Cardiac muscle cell (in vitro differentiated cells and primary cell): ENCODE measurements at regions not wholly inside any gene's neighbourhood (a gene's known extent, or its start where the extent isn't known, plus 50 kb on each side); places are given as distances from the start of the nearest gene placed in this dataset.

Source experiments
- DNase-seq, 2 donors: peaks; one replicate each; pipeline versions ENCODE4 v3.0.0 to v3.0.0-alpha.2; 2010 to 2017; ENCODE audit warnings: low read depth in 1 of 2, low spot score in 1 of 2
- H3K27ac ChIP-seq: fragments of 200-600 bp; sonication (generic); 2 replicates; pipeline ENCODE4 v1.5.1; 2016
- H3K27me3 ChIP-seq: fragments of 200-600 bp; sonication (generic); 2 replicates; pipeline ENCODE4 v1.6.0; 2016; ENCODE audit warnings: control low read depth
- H3K36me3 ChIP-seq: fragments of 200-600 bp; sonication (generic); 2 replicates; pipeline ENCODE4 v1.5.1; 2016; ENCODE audit warnings: control low read depth
- H3K4me1 ChIP-seq: fragments of 200-600 bp; sonication (generic); 2 replicates; pipeline ENCODE4 v1.8.1; 2017; ENCODE audit warnings: low read depth, mild to moderate bottlenecking, mixed run types
- H3K4me3 ChIP-seq: fragments of 200-600 bp; sonication (generic); 2 replicates; pipeline ENCODE4 v1.5.1; 2016; ENCODE audit warnings: mild to moderate bottlenecking
- H3K9me3 ChIP-seq: fragments of 200-600 bp; sonication (generic); 2 replicates; pipeline ENCODE4 v1.5.1; 2017; ENCODE audit warnings: low read depth, mild to moderate bottlenecking, control low read depth
- CTCF ChIP-seq: IDR thresholded peaks from 2 replicates; pipeline ENCODE4 v1.5.1; 2012; ENCODE audit warnings: low read depth, mild to moderate bottlenecking, low read length

GRCh38 chr4:97498875-97499274 is 644.4 kb downstream of the STPG2 start:
- Histone ChIP-seq H3K36me3 (no peaks in the 10 kb centered on the region), H3K9me3 (no peaks in the 10 kb centered on the region), H3K4me3 (no peak overlapping the region), H3K4me1 (no peaks in the 10 kb centered on the region), H3K27ac (no peak overlapping the region), H3K27me3 (no peaks in the 10 kb centered on the region)
- TF ChIP-seq CTCF: no peak
- DNase-seq: peak in 1 of 2 donors; percentile 39

GRCh38 chr4:97500423-97500822 is 642.9 kb downstream of the STPG2 start:
- H3K36me3 ChIP-seq: no peaks in the 10 kb centered on the region
- no peak overlapping the region for H3K4me3 ChIP-seq
- no peaks in the 10 kb centered on the region for H3K9me3 ChIP-seq
- no peak for DNase-seq
- no peak overlapping the region for H3K27ac ChIP-seq
- H3K4me1 ChIP-seq: no peaks in the 10 kb centered on the region
- H3K27me3 ChIP-seq: no peaks in the 10 kb centered on the region
- no peak for TF ChIP-seq CTCF

GRCh38 chr4:97504713-97505112 is 638.6 kb downstream of the STPG2 start:
- Histone ChIP-seq H3K4me1 (no peaks in the 10 kb centered on the region), H3K4me3 (no peak overlapping the region), H3K27ac (no peak overlapping the region), H3K9me3 (no peaks in the 10 kb centered on the region), H3K27me3 (no peaks in the 10 kb centered on the region), H3K36me3 (no peaks in the 10 kb centered on the region)
- TF ChIP-seq CTCF: no peak
- no peak for DNase-seq

GRCh38 chr4:97507587-97508245 is 635.6 kb downstream of the STPG2 start:
- DNase-seq: peak in 1 of 2 donors; percentile 14
- Histone ChIP-seq H3K27ac (no peak overlapping the region), H3K9me3 (no peaks in the 10 kb centered on the region), H3K4me1 (no peaks in the 10 kb centered on the region), H3K27me3 (no peaks in the 10 kb centered on the region), H3K4me3 (no peak overlapping the region), H3K36me3 (no peaks in the 10 kb centered on the region)
- TF ChIP-seq CTCF: no peak
